Astrocyte of the hippocampus (primary cell): ENCODE measurements at regions not wholly inside any gene's neighbourhood (a gene's known extent, or its start where the extent isn't known, plus 50 kb on each side); places are given as distances from the start of the nearest gene placed in this dataset.

Experiments used
- DNase-seq: peaks from one replicate; pipeline ENCODE4 v3.0.0; 2011; ENCODE audit warnings: low read depth, low spot score

GRCh38 chrX:52425775-52426174 lies 57.0 kb downstream of the XAGE2 start:
- peak; percentile 5 for DNase-seq

GRCh38 chrX:52426810-52427209 lies 58.0 kb downstream of the XAGE2 start:
- no peak for DNase-seq

GRCh38 chrX:52437212-52437611 lies 58.4 kb upstream of the XAGE1A start:
- DNase-seq, result no peak
